Mesenchymal stem cell (in vitro differentiated cells and primary cell): ENCODE measurements at regions not wholly inside any gene's neighbourhood (a gene's known extent, or its start where the extent isn't known, plus 50 kb on each side); places are given as distances from the start of the nearest gene placed in this dataset.

Experiments used
- DNase-seq: peaks from one replicate; pipeline ENCODE4 v3.0.0-alpha.2; 2013
- H2AFZ ChIP-seq: one replicate; pipeline ENCODE4 v1.6.1; 2013; ENCODE audit warnings: low read depth, mild to moderate bottlenecking, control low read depth, inconsistent platforms, low read length, moderate library complexity
- H2AK5ac ChIP-seq: 2 replicates; pipeline ENCODE4 v1.6.1; 2013; ENCODE audit warnings: low read length, moderate library complexity, mild to moderate bottlenecking, inconsistent platforms; ENCODE audit not compliant: severe bottlenecking
- H2BK120ac ChIP-seq: one replicate; pipeline ENCODE4 v1.6.1; 2013; ENCODE audit warnings: low read depth, mild to moderate bottlenecking, inconsistent platforms, low read length, moderate library complexity
- H2BK12ac ChIP-seq, 2 experiments: one replicate each; pipeline ENCODE4 v1.6.1; 2013; ENCODE audit warnings: inconsistent platforms in 2 of 2, low read length in 2 of 2, mild to moderate bottlenecking in 2 of 2, moderate library complexity in 2 of 2, control low read depth in 1 of 2
- H2BK15ac ChIP-seq: one replicate; pipeline ENCODE4 v1.6.1; 2013; ENCODE audit warnings: mild to moderate bottlenecking, low read depth, inconsistent platforms; ENCODE audit not compliant: poor library complexity, severe bottlenecking
- H2BK5ac ChIP-seq: 2 replicates; pipeline ENCODE4 v1.6.1; 2013; ENCODE audit warnings: low read depth, mild to moderate bottlenecking, low read length, control low read depth, inconsistent platforms; ENCODE audit not compliant: poor library complexity, severe bottlenecking
- H3K14ac ChIP-seq, 2 experiments: one replicate each; pipeline ENCODE4 v1.6.1; 2013; ENCODE audit warnings: inconsistent platforms in 2 of 2, low read length in 2 of 2, control low read depth in 1 of 2, mild to moderate bottlenecking in 1 of 2, moderate library complexity in 1 of 2
- H3K18ac ChIP-seq, 2 experiments: one replicate each; pipeline ENCODE4 v1.6.1; 2013; ENCODE audit warnings: inconsistent platforms in 2 of 2, low read length in 2 of 2, control low read depth in 1 of 2, low read depth in 1 of 2, mild to moderate bottlenecking in 1 of 2
- H3K23ac ChIP-seq, 2 experiments: one replicate each; pipeline ENCODE4 v1.6.1; 2013; ENCODE audit warnings: inconsistent platforms in 2 of 2, low read length in 2 of 2, mild to moderate bottlenecking in 2 of 2, moderate library complexity in 2 of 2, control low read depth in 1 of 2
- H3K27ac ChIP-seq: 2 replicates; pipeline ENCODE4 v1.5.1; 2013; ENCODE audit warnings: mild to moderate bottlenecking, moderate library complexity, low read length, control low read depth, inconsistent platforms; ENCODE audit not compliant: poor library complexity, severe bottlenecking
- H3K27me3 ChIP-seq, 2 experiments: 2 replicates each; pipeline versions ENCODE4 v1.6.1 to v1.7.0; 2013; ENCODE audit warnings: low read length in 2 of 2, mild to moderate bottlenecking in 2 of 2, moderate library complexity in 2 of 2, control low read depth in 1 of 2, inconsistent platforms in 1 of 2; ENCODE audit not compliant: control insufficient read depth in 1 of 2, insufficient read depth in 1 of 2
- H3K36me3 ChIP-seq, 2 experiments: 2 replicates each; pipeline versions ENCODE4 v1.6.1 to v1.7.0; 2013; ENCODE audit warnings: low read length in 2 of 2, control low read depth in 1 of 2, inconsistent platforms in 1 of 2, low read depth in 1 of 2, mild to moderate bottlenecking in 1 of 2; ENCODE audit not compliant: insufficient read depth in 2 of 2, control insufficient read depth in 1 of 2
- H3K4ac ChIP-seq, 2 experiments: one replicate each; pipeline ENCODE4 v1.6.1; 2013; ENCODE audit warnings: inconsistent platforms in 2 of 2, low read length in 2 of 2, mild to moderate bottlenecking in 2 of 2, moderate library complexity in 2 of 2, control low read depth in 1 of 2, low read depth in 1 of 2
- H3K4me1 ChIP-seq: 2 replicates; pipeline ENCODE4 v1.6.1; 2013; ENCODE audit warnings: low read depth, low read length, control low read depth; ENCODE audit not compliant: control insufficient read depth, insufficient read depth
- H3K4me2 ChIP-seq: 2 replicates; pipeline ENCODE4 v1.6.1; 2013; ENCODE audit warnings: low read length, mild to moderate bottlenecking, inconsistent platforms; ENCODE audit not compliant: poor library complexity, severe bottlenecking
- H3K4me3 ChIP-seq, 2 experiments: 2 replicates each; pipeline versions ENCODE4 v1.5.1 to v1.7.0; 2013; ENCODE audit warnings: low read length in 2 of 2, mild to moderate bottlenecking in 2 of 2, control low read depth in 1 of 2, low read depth in 1 of 2; ENCODE audit not compliant: insufficient read depth in 1 of 2
- H3K79me1 ChIP-seq: replicated peaks from 2 replicates; pipeline ENCODE4 v1.6.1; 2013; ENCODE audit warnings: mild to moderate bottlenecking, control low read depth, low read length, inconsistent platforms; ENCODE audit not compliant: poor library complexity, severe bottlenecking
- H3K9ac ChIP-seq: 2 replicates; pipeline ENCODE4 v1.7.0; 2013; ENCODE audit warnings: mild to moderate bottlenecking, low read length, moderate library complexity
- H3K9me3 ChIP-seq: 2 replicates; pipeline ENCODE4 v1.7.0; 2013; ENCODE audit warnings: mild to moderate bottlenecking, low read length; ENCODE audit not compliant: control insufficient read depth
- H4K8ac ChIP-seq: one replicate; pipeline ENCODE4 v1.6.1; 2013; ENCODE audit warnings: inconsistent platforms, mild to moderate bottlenecking, low read length, moderate library complexity
- H4K91ac ChIP-seq: one replicate; pipeline ENCODE4 v1.6.1; 2013; ENCODE audit warnings: mild to moderate bottlenecking, low read length, inconsistent platforms
- WGBS: methylation state at CpG from one replicate; pipeline ENCODE4 v1.1.7; 2013; ENCODE audit warnings: mixed read lengths; 5-methylcytosine and 5-hydroxymethylcytosine counted together

DNA sequence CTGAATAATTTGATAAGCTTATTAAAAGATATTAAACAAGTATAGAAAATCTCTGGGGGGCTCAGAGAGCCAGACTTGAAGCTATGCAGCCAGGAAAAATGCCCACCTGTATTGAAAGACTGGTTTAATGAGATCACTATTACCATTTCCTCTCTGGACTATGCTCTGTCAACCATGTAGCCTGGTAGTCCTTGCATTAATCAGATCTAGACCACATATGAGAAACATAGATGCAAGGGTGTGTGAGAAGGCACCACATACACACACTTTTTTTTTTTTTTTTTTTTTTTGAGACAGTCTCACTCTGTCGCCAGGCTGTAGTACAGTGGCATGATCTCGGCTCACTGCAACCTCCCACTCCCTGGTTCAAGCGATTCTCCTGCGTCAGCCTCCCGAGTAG lies 75.9 kb upstream of the ATP8A1 start:
- no peak overlapping the region for H3K23ac ChIP-seq
- no peaks in the 10 kb centered on the region for H3K36me3 ChIP-seq
- H3K79me1 ChIP-seq: no peaks in the 10 kb centered on the region
- H3K4me2 ChIP-seq: no peak overlapping the region
- no peak overlapping the region for H2AK5ac ChIP-seq
- H4K8ac ChIP-seq: no peak overlapping the region
- H2BK15ac ChIP-seq: no peak overlapping the region
- no peaks in the 10 kb centered on the region for H3K4me1 ChIP-seq
- no peak overlapping the region for H2BK5ac ChIP-seq
- WGBS: 85% methylated on average over 5 of the region's 5 CpGs
- H2BK120ac ChIP-seq: no peak overlapping the region
- DNase-seq: no peak
- no peak overlapping the region for H3K14ac ChIP-seq
- peaks cover 4% of the 10 kb centered on the region for H3K9me3 ChIP-seq
- H3K9ac ChIP-seq: no peak overlapping the region
- H3K18ac ChIP-seq: no peak overlapping the region
- no peak overlapping the region for H4K91ac ChIP-seq
- no peak overlapping the region for H2AFZ ChIP-seq
- H3K4ac ChIP-seq: no peak overlapping the region
- H3K4me3 ChIP-seq: no peak overlapping the region
- no peak overlapping the region for H2BK12ac ChIP-seq
- no peak overlapping the region for H3K27ac ChIP-seq
- H3K27me3 ChIP-seq: no peaks in the 10 kb centered on the region

DNA sequence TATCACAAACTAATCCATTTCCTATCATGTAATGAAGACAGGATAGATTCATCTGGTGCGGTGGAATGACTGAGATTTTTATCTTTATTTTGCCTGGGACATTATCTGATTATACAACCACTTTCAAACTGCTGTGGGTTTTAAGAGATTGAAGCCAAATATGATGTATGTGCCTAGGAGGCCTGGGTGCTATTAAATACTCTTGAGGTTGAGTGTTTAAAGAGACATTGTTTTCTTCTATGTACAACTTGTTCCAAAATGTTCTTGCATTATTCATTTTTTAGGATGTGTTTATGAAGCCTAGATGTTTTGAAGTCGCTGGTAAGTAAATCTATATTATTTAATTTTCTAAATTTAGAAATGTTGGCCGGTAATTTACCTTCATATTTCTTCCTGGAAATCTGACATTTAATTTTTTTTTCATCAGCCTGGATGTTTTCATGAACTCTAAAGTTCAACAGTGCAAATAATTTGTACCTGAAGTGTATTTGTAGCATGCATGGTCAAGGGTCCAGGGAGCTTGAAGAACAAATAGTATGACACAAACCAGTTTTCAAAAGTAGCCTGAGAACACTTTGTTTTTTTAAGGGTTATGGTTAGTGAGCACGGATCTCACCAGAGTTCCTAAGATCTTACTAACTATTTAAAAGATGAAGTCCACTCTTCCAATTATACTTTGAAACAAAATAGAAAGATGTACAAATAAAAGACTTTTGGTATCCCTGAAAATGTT lies 72.8 kb upstream of the ATP8A1 start:
- Histone ChIP-seq H3K27me3 (no peaks in the 10 kb centered on the region), H4K91ac (no peak overlapping the region), H2AFZ (no peak overlapping the region), H3K18ac (no peak overlapping the region), H2BK12ac (no peak overlapping the region), H2AK5ac (no peak overlapping the region), H3K27ac (no peak overlapping the region), H3K36me3 (no peaks in the 10 kb centered on the region), H3K9me3 (no peaks in the 10 kb centered on the region), H3K14ac (no peak overlapping the region), H3K79me1 (no peaks in the 10 kb centered on the region), H3K4me2 (no peak overlapping the region), H3K4me1 (no peaks in the 10 kb centered on the region), H3K4ac (no peak overlapping the region), H2BK5ac (no peak overlapping the region), H2BK15ac (no peak overlapping the region), H3K23ac (no peak overlapping the region), H2BK120ac (no peak overlapping the region), H3K4me3 (no peak overlapping the region), H4K8ac (no peak overlapping the region), H3K9ac (no peak overlapping the region)
- no peak for DNase-seq
- WGBS: no CpG with 5 or more reads among the region's 4 CpGs

DNA sequence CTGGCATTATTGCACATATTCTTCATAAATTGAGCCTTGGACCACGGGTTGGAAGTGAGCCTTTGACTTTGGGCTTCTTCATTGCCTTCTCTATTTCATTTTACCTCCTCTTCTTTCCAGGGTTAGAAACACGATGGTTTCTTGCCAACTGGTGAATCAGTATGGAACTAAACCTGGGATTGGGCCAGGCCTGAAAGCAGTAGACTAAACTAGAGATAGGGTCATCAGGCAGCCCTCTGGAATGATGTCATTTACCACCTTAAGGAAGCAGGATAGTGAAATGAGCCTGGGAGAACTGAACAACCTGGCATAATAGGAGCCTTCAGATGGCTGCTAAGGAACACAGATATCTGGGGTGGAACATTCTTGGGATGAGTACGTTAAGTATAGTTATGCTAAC lies 67.5 kb upstream of the ATP8A1 start:
- no peaks in the 10 kb centered on the region for H3K9me3 ChIP-seq
- DNase-seq: no peak
- no peak overlapping the region for H2AK5ac ChIP-seq
- no peak overlapping the region for H4K91ac ChIP-seq
- H2BK12ac ChIP-seq: no peak overlapping the region
- H3K4me2 ChIP-seq: no peak overlapping the region
- H3K27ac ChIP-seq: no peak overlapping the region
- H2BK120ac ChIP-seq: no peak overlapping the region
- 42% methylated on average over 2 of the region's 3 CpGs for WGBS
- no peak overlapping the region for H2BK15ac ChIP-seq
- H3K23ac ChIP-seq: no peak overlapping the region
- H3K27me3 ChIP-seq: no peaks in the 10 kb centered on the region
- no peak overlapping the region for H3K4ac ChIP-seq
- no peak overlapping the region for H4K8ac ChIP-seq
- H3K36me3 ChIP-seq: no peaks in the 10 kb centered on the region
- no peak overlapping the region for H2BK5ac ChIP-seq
- H3K4me1 ChIP-seq: no peaks in the 10 kb centered on the region
- no peak overlapping the region for H3K4me3 ChIP-seq
- H3K79me1 ChIP-seq: no peaks in the 10 kb centered on the region
- no peak overlapping the region for H3K18ac ChIP-seq
- H3K9ac ChIP-seq: no peak overlapping the region
- no peak overlapping the region for H2AFZ ChIP-seq
- H3K14ac ChIP-seq: no peak overlapping the region

DNA sequence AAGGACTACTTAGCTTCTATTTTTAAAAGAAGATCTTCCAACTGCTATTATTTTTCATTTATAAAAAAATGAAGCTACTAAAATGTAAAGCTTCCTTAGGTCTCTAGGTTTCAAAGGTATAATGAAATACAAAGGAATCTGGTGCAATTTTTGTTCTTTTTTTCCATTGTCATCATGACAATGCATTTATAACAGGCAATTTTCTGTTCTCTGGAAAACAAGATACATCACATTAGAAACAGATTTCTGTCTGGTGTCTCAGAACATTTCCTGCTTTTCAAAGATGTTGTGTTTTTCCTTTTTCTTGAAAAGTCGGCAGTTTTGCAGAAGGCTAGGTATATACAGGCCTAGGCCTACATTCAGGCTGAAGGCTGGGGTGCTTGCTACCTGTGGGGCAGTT lies 63.6 kb upstream of the ATP8A1 start:
- no peak overlapping the region for H2AK5ac ChIP-seq
- no peak overlapping the region for H3K9ac ChIP-seq
- no peaks in the 10 kb centered on the region for H3K79me1 ChIP-seq
- no peak overlapping the region for H3K4me2 ChIP-seq
- H3K4ac ChIP-seq: no peak overlapping the region
- H4K91ac ChIP-seq: no peak overlapping the region
- H3K14ac ChIP-seq: no peak overlapping the region
- H2AFZ ChIP-seq: no peak overlapping the region
- no peaks in the 10 kb centered on the region for H3K9me3 ChIP-seq
- no peak overlapping the region for H3K23ac ChIP-seq
- H3K27ac ChIP-seq: no peak overlapping the region
- H2BK120ac ChIP-seq: no peak overlapping the region
- no peak for DNase-seq
- no peak overlapping the region for H4K8ac ChIP-seq
- H3K4me1 ChIP-seq: no peaks in the 10 kb centered on the region
- 86% methylated on average over 1 of the region's 1 CpG for WGBS
- H3K36me3 ChIP-seq: no peaks in the 10 kb centered on the region
- H2BK15ac ChIP-seq: no peak overlapping the region
- no peak overlapping the region for H3K4me3 ChIP-seq
- no peaks in the 10 kb centered on the region for H3K27me3 ChIP-seq
- no peak overlapping the region for H3K18ac ChIP-seq
- H2BK12ac ChIP-seq: no peak overlapping the region
- H2BK5ac ChIP-seq: no peak overlapping the region
